ENCODE measurements at regions not wholly inside any gene's neighbourhood (a gene's known extent, or its start where the extent isn't known, plus 50 kb on each side); places are given as distances from the start of the nearest gene placed in this dataset.
"Not testable (repeated sequence)": the region's sequence is repeated elsewhere in the genome, so short reads cannot be mapped to it uniquely, and the experiment has no call there.

DNA sequence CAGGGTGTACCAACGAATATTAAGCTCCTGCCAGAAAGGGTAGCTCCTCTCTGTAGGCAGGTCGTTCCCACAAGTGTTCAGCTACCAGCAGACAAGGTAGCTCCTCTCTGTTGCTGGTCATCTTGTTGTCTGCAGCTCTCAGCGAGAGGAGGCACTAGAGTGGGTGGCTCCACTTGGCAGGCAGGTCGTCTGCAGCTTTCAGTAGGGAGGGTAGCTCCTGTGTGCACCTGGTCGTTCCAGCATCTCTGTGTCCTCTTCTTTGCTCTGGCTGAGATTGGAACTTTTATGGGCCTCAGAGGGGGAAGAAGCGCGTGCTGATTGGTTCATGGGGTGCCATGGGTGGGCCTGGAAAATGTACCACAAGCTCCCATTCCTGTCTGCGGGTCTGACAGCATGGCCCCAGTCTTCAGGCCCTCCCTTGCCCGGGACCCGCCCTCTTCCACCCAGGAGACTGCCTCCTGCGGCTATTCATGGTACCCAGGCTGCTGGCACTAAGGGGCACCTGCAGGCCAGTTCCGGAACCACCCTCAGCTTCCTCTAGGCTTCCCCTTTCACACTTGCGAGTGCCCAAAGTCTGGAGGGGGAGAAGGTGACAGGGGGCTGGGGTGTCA, 63.9 kb upstream of the CACNA2D1 start (continued):
- TF ChIP-seq, protein P1, sequence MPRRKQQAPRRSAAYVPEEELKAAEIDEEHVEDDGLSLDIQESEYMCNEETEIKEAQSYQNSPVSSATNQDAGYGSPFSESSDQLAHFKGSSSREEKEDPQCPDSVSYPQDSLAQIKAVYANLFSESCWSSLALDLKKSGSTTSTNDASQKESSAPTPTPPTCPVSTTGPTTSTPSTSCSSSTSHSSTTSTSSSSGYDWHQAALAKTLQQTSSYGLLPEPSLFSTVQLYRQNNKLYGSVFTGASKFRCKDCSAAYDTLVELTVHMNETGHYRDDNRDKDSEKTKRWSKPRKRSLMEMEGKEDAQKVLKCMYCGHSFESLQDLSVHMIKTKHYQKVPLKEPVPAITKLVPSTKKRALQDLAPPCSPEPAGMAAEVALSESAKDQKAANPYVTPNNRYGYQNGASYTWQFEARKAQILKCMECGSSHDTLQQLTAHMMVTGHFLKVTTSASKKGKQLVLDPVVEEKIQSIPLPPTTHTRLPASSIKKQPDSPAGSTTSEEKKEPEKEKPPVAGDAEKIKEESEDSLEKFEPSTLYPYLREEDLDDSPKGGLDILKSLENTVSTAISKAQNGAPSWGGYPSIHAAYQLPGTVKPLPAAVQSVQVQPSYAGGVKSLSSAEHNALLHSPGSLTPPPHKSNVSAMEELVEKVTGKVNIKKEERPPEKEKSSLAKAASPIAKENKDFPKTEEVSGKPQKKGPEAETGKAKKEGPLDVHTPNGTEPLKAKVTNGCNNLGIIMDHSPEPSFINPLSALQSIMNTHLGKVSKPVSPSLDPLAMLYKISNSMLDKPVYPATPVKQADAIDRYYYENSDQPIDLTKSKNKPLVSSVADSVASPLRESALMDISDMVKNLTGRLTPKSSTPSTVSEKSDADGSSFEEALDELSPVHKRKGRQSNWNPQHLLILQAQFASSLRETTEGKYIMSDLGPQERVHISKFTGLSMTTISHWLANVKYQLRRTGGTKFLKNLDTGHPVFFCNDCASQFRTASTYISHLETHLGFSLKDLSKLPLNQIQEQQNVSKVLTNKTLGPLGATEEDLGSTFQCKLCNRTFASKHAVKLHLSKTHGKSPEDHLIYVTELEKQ (tag by site-specific recombination; IDR thresholded peaks at IDR 0.05; ENCODE audit: borderline replicate concordance), result no peak

DNA sequence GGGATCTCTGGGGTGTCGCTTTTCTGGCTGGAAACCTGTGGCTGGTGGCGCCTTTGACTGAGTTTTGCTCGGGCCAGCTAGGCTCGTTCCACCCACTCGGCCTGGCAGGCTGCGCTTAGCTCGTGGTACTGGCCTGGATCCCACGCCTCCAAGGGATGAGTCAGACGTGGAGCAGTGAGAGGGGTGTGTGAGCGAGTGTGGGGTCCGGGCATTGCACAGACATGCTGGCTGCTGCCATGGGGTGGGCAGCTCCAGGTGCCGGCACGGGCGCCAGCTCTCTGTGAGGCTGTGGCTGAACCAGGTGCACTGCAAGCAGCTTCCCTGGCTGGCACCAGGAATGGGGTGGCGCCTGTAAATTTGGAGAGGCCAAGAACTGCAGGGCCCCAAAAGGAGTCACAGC, 63.1 kb upstream of the CACNA2D1 start:
- Histone ChIP-seq H3K36me3 (ENCODE audit: control insufficient read depth in 2 of 2, insufficient read depth in 1 of 2, low read length in 2 of 2) (no peaks in the 10 kb centered on the region), H3K9me3 (ENCODE audit: control insufficient read depth, insufficient read depth, low read depth, low read length) (no peaks in the 10 kb centered on the region), H3K27ac (ENCODE audit: extremely low read depth, low read depth, low read length) (no peak overlapping the region), H3K4me3 (ENCODE audit: low read depth, low read length) (no peak overlapping the region), H3K4me1 (ENCODE audit: control insufficient read depth, insufficient read depth, low read length) (no peaks in the 10 kb centered on the region)
- ChIA-PET POLR2A (no interaction called here), CTCF (interaction anchor here (0.6 to 1.7 kb wide), 5 partner anchors 13 to 65 kb away, joined by 3 to 7 read pairs (median 3); no protein-coding TSS in a partner anchor)
- no peak for TF ChIP-seq ZNF548 (tag by site-specific recombination; IDR thresholded peaks at IDR 0.05)

DNA sequence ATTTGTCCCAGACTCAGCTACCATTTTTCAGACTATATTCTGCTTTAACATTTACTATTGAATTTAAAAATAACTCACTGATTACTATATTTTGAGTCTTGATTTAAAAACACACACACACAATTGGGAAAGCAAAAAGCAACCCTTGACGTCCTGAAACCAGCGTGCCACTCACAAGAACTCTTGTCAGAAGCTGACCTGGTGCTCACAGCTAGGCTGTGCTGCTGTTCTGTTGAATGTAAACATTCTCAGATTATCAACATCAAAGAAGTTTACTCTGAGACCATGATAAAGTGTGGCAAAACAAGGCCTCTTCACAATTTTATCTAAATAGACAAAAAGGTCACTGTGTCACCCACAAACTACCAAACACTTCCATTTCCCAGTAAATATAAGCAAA, 62.6 kb upstream of the CACNA2D1 start:
- Histone ChIP-seq H3K4me3 (ENCODE audit: low read depth, low read length) (no peak overlapping the region), H3K9me3 (ENCODE audit: control insufficient read depth, insufficient read depth, low read depth, low read length) (no peaks in the 10 kb centered on the region), H3K4me1 (ENCODE audit: control insufficient read depth, insufficient read depth, low read length) (no peaks in the 10 kb centered on the region), H3K27ac (ENCODE audit: extremely low read depth, low read depth, low read length) (no peak overlapping the region), H3K36me3 (ENCODE audit: control insufficient read depth in 2 of 2, insufficient read depth in 1 of 2, low read length in 2 of 2) (no peaks in the 10 kb centered on the region)
- TF ChIP-seq, protein P2, sequence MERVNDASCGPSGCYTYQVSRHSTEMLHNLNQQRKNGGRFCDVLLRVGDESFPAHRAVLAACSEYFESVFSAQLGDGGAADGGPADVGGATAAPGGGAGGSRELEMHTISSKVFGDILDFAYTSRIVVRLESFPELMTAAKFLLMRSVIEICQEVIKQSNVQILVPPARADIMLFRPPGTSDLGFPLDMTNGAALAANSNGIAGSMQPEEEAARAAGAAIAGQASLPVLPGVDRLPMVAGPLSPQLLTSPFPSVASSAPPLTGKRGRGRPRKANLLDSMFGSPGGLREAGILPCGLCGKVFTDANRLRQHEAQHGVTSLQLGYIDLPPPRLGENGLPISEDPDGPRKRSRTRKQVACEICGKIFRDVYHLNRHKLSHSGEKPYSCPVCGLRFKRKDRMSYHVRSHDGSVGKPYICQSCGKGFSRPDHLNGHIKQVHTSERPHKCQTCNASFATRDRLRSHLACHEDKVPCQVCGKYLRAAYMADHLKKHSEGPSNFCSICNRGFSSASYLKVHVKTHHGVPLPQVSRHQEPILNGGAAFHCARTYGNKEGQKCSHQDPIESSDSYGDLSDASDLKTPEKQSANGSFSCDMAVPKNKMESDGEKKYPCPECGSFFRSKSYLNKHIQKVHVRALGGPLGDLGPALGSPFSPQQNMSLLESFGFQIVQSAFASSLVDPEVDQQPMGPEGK (tag by site-specific recombination; IDR thresholded peaks at IDR 0.05), result no peak
- TF ChIP-seq, protein P3, sequence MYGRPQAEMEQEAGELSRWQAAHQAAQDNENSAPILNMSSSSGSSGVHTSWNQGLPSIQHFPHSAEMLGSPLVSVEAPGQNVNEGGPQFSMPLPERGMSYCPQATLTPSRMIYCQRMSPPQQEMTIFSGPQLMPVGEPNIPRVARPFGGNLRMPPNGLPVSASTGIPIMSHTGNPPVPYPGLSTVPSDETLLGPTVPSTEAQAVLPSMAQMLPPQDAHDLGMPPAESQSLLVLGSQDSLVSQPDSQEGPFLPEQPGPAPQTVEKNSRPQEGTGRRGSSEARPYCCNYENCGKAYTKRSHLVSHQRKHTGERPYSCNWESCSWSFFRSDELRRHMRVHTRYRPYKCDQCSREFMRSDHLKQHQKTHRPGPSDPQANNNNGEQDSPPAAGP (tag by site-specific recombination; IDR thresholded peaks at IDR 0.05), result no peak
- TF ChIP-seq, protein P4, sequence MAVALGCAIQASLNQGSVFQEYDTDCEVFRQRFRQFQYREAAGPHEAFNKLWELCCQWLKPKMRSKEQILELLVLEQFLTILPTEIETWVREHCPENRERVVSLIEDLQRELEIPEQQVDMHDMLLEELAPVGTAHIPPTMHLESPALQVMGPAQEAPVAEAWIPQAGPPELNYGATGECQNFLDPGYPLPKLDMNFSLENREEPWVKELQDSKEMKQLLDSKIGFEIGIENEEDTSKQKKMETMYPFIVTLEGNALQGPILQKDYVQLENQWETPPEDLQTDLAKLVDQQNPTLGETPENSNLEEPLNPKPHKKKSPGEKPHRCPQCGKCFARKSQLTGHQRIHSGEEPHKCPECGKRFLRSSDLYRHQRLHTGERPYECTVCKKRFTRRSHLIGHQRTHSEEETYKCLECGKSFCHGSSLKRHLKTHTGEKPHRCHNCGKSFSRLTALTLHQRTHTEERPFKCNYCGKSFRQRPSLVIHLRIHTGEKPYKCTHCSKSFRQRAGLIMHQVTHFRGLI (tag by site-specific recombination; IDR thresholded peaks at IDR 0.05), result no peak
- CTCF ChIA-PET, result interaction anchor here (1.0 to 1.7 kb wide), 2 partner anchors 13 to 25 kb away, joined by 3 to 7 read pairs; no protein-coding TSS in a partner anchor
- POLR2A ChIA-PET, result no interaction called here

DNA sequence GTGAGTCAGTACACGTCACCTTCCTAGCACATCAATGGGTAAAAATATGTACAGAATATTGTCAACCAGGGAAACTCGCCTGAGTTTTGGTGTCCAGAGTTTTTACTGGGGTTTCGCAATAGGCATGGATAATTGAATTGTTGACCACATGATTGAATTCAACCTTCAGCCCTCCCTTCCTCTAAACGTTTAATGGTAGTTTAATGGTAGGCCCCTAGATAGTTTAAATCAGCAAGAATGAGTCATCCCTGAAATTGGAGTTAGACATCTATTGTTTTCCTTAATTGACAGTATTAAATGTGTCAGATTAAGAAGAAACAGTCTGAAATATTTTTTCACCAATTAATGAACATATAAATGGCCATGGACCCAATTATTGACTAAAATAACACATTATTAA, 57.8 kb upstream of the CACNA2D1 start:
- Histone ChIP-seq H3K27ac (ENCODE audit: extremely low read depth, low read depth, low read length) (no peak overlapping the region), H3K36me3 (ENCODE audit: control insufficient read depth in 2 of 2, insufficient read depth in 1 of 2, low read length in 2 of 2) (no peaks in the 10 kb centered on the region), H3K4me3 (ENCODE audit: low read depth, low read length) (no peak overlapping the region), H3K4me1 (ENCODE audit: control insufficient read depth, insufficient read depth, low read length) (no peaks in the 10 kb centered on the region), H3K9me3 (ENCODE audit: control insufficient read depth, insufficient read depth, low read depth, low read length) (no peaks in the 10 kb centered on the region)
- CTCF ChIA-PET, result interaction anchor here (0.7 kb wide), 1 partner anchor 247 kb away, joined by 4 read pairs; no protein-coding TSS in a partner anchor
- no peak for TF ChIP-seq ZNF629 (tag by site-specific recombination; IDR thresholded peaks at IDR 0.05)
- TF ChIP-seq ZNF747 (tag by site-specific recombination; IDR thresholded peaks at IDR 0.05), result no peak
- TF ChIP-seq ZNF501 (tag by site-specific recombination; IDR thresholded peaks at IDR 0.05), result no peak
- TF ChIP-seq, protein P5, sequence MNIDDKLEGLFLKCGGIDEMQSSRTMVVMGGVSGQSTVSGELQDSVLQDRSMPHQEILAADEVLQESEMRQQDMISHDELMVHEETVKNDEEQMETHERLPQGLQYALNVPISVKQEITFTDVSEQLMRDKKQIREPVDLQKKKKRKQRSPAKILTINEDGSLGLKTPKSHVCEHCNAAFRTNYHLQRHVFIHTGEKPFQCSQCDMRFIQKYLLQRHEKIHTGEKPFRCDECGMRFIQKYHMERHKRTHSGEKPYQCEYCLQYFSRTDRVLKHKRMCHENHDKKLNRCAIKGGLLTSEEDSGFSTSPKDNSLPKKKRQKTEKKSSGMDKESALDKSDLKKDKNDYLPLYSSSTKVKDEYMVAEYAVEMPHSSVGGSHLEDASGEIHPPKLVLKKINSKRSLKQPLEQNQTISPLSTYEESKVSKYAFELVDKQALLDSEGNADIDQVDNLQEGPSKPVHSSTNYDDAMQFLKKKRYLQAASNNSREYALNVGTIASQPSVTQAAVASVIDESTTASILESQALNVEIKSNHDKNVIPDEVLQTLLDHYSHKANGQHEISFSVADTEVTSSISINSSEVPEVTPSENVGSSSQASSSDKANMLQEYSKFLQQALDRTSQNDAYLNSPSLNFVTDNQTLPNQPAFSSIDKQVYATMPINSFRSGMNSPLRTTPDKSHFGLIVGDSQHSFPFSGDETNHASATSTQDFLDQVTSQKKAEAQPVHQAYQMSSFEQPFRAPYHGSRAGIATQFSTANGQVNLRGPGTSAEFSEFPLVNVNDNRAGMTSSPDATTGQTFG (tag by site-specific recombination; IDR thresholded peaks at IDR 0.05; ENCODE audit: borderline replicate concordance), result no peak
- TF ChIP-seq, protein P6, sequence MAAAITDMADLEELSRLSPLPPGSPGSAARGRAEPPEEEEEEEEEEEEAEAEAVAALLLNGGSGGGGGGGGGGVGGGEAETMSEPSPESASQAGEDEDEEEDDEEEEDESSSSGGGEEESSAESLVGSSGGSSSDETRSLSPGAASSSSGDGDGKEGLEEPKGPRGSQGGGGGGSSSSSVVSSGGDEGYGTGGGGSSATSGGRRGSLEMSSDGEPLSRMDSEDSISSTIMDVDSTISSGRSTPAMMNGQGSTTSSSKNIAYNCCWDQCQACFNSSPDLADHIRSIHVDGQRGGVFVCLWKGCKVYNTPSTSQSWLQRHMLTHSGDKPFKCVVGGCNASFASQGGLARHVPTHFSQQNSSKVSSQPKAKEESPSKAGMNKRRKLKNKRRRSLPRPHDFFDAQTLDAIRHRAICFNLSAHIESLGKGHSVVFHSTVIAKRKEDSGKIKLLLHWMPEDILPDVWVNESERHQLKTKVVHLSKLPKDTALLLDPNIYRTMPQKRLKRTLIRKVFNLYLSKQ (tag by site-specific recombination; IDR thresholded peaks at IDR 0.05; ENCODE audit: borderline replicate concordance), result no peak
- no peak for TF ChIP-seq WT1 (tag by site-specific recombination; IDR thresholded peaks at IDR 0.05)
- no peak for TF ChIP-seq ZNF341 (tag by site-specific recombination; IDR thresholded peaks at IDR 0.05; ENCODE audit: low read depth)
- no peak for TF ChIP-seq HOXD13 (CRISPR knock-in tag; IDR thresholded peaks at IDR 0.05; ENCODE audit: borderline replicate concordance)
- POLR2A ChIA-PET, result no interaction called here

DNA sequence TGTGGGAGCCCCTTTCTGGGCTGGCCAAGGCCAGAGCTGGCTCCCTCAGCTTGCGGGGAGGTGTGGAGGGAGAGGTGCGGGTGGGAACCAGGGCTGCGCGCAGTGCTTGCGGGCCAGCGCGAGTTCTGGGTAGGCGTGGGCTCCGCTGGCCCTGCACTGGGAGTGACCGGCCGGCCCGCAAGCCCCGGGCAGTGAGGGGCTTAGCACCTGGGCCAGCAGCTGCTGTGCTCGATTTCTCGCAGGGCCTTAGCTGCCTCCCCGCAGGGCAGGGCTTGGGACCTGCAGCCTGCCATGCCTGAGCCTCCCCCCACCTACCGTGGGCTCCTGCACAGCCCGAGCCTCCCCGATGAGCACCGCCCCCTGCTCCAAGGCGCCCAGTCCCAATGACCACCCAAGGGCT, 56.0 kb upstream of the CACNA2D1 start:
- CTCF ChIA-PET; H3K4me3 ChIP-seq (ENCODE audit: low read depth, low read length); H3K36me3 ChIP-seq (ENCODE audit: control insufficient read depth in 2 of 2, insufficient read depth in 1 of 2, low read length in 2 of 2); H3K27ac ChIP-seq (ENCODE audit: extremely low read depth, low read depth, low read length); H3K4me1 ChIP-seq (ENCODE audit: control insufficient read depth, insufficient read depth, low read length); H3K9me3 ChIP-seq (ENCODE audit: control insufficient read depth, insufficient read depth, low read depth, low read length); POLR2A ChIA-PET: not testable (repeated sequence)

Data from HEK293 (cell line).